ENCODE measurements at regions not wholly inside any gene's neighbourhood (a gene's known extent, or its start where the extent isn't known, plus 50 kb on each side); places are given as distances from the start of the nearest gene placed in this dataset.

- peaks cover 7% of the 10 kb centered on the region for H3K27me3 Mint-ChIP-seq
- H3K4me1 Mint-ChIP-seq (ENCODE audit: unreplicated experiment), result no peaks in the 10 kb centered on the region
- no peak overlapping the region for H3K4me3 Mint-ChIP-seq
- no peak overlapping the region for H3K27ac Mint-ChIP-seq
- no peak for TF ChIP-seq CTCF (conservative IDR thresholded peaks at IDR 0.05)
- DNase-seq (ENCODE audit: extremely low spot score, unreplicated experiment), result no peak
- H3K36me3 Mint-ChIP-seq, result no peaks in the 10 kb centered on the region
- H3K9me3 Mint-ChIP-seq, result no peaks in the 10 kb centered on the region
These were observed 141.8 kb upstream of the MYT1L start for GRCh38 chr2:2472881-2473280.

GRCh38 chr2:2472044-2472443 lies 141.0 kb upstream of the MYT1L start:
- H3K36me3 Mint-ChIP-seq, result no peaks in the 10 kb centered on the region
- no peak for TF ChIP-seq CTCF (conservative IDR thresholded peaks at IDR 0.05)
- H3K9me3 Mint-ChIP-seq, result no peaks in the 10 kb centered on the region
- H3K27me3 Mint-ChIP-seq, result peaks cover 7% of the 10 kb centered on the region
- no peak overlapping the region for H3K4me3 Mint-ChIP-seq
- H3K4me1 Mint-ChIP-seq (ENCODE audit: unreplicated experiment), result no peaks in the 10 kb centered on the region
- no peak for DNase-seq (ENCODE audit: extremely low spot score, unreplicated experiment)
- no peak overlapping the region for H3K27ac Mint-ChIP-seq

- no peak for TF ChIP-seq CTCF (conservative IDR thresholded peaks at IDR 0.05)
- H3K27ac Mint-ChIP-seq, result no peak overlapping the region
- no peak for DNase-seq (ENCODE audit: extremely low spot score, unreplicated experiment)
- H3K4me1 Mint-ChIP-seq (ENCODE audit: unreplicated experiment), result no peaks in the 10 kb centered on the region
- H3K4me3 Mint-ChIP-seq, result no peak overlapping the region
- H3K36me3 Mint-ChIP-seq, result no peaks in the 10 kb centered on the region
- no peaks in the 10 kb centered on the region for H3K9me3 Mint-ChIP-seq
- H3K27me3 Mint-ChIP-seq, result peaks cover 16% of the 10 kb centered on the region
These were observed 135.5 kb upstream of the MYT1L start for GRCh38 chr2:2466534-2466933.

GRCh38 chr2:2464643-2465042 lies 133.6 kb upstream of the MYT1L start:
- H3K36me3 Mint-ChIP-seq, result no peaks in the 10 kb centered on the region
- H3K4me3 Mint-ChIP-seq, result no peak overlapping the region
- H3K27ac Mint-ChIP-seq, result no peak overlapping the region
- no peak for DNase-seq (ENCODE audit: extremely low spot score, unreplicated experiment)
- H3K27me3 Mint-ChIP-seq, result peaks cover 15% of the 10 kb centered on the region
- TF ChIP-seq CTCF (conservative IDR thresholded peaks at IDR 0.05), result no peak
- no peaks in the 10 kb centered on the region for H3K4me1 Mint-ChIP-seq (ENCODE audit: unreplicated experiment)
- no peaks in the 10 kb centered on the region for H3K9me3 Mint-ChIP-seq

- no peaks in the 10 kb centered on the region for H3K36me3 Mint-ChIP-seq
- DNase-seq (ENCODE audit: extremely low spot score, unreplicated experiment), result no peak
- peaks cover 18% of the 10 kb centered on the region for H3K27me3 Mint-ChIP-seq
- no peak overlapping the region for H3K4me3 Mint-ChIP-seq
- H3K27ac Mint-ChIP-seq, result no peak overlapping the region
- no peak for TF ChIP-seq CTCF (conservative IDR thresholded peaks at IDR 0.05)
- H3K4me1 Mint-ChIP-seq (ENCODE audit: unreplicated experiment), result no peaks in the 10 kb centered on the region
- no peaks in the 10 kb centered on the region for H3K9me3 Mint-ChIP-seq
These were observed 133.0 kb upstream of the MYT1L start for GRCh38 chr2:2464094-2464493.

GRCh38 chr2:2456721-2457120 lies 125.6 kb upstream of the MYT1L start:
- no peak overlapping the region for H3K4me3 Mint-ChIP-seq
- no peak overlapping the region for H3K27ac Mint-ChIP-seq
- peaks cover 10% of the 10 kb centered on the region for H3K27me3 Mint-ChIP-seq
- TF ChIP-seq CTCF (conservative IDR thresholded peaks at IDR 0.05), result no peak
- H3K9me3 Mint-ChIP-seq, result no peaks in the 10 kb centered on the region
- no peaks in the 10 kb centered on the region for H3K36me3 Mint-ChIP-seq
- DNase-seq (ENCODE audit: extremely low spot score, unreplicated experiment), result no peak
- no peaks in the 10 kb centered on the region for H3K4me1 Mint-ChIP-seq (ENCODE audit: unreplicated experiment)
